ENCODE measurements at regions not wholly inside any gene's neighbourhood (a gene's known extent, or its start where the extent isn't known, plus 50 kb on each side); places are given as distances from the start of the nearest gene placed in this dataset.
"Not testable (repeated sequence)": the region's sequence is repeated elsewhere in the genome, so short reads cannot be mapped to it uniquely, and the experiment has no call there.

- H3K4me1 Mint-ChIP-seq = no peaks in the 10 kb centered on the region
Measured at GRCh38 chr7:82594665-82595064, 151.1 kb upstream of the CACNA2D1 start.

GRCh38 chr7:82593780-82594179 lies 150.2 kb upstream of the CACNA2D1 start:
- H3K27ac ChIP-seq (ENCODE audit: low read depth, low read length) = no peak overlapping the region
- H3K4me3 ChIP-seq (ENCODE audit: low read length in 2 of 2) = no peak overlapping the region
- Mint-ChIP-seq H3K27me3 (no peaks in the 10 kb centered on the region), H3K36me3 (no peaks in the 10 kb centered on the region), H3K27ac (no peak overlapping the region), H3K4me1 (no peaks in the 10 kb centered on the region), H3K9me3 (peaks cover 0 to 3% (median 0%) of the 10 kb centered on the region in 8 donors), H3K4me3 (no peak overlapping the region)
- intact Hi-C loops (cut with micrococcal nuclease) = no loop called here
- H3K4me1 ChIP-seq (ENCODE audit: insufficient read depth, low read length) = no peaks in the 10 kb centered on the region
- H3K27me3 ChIP-seq (ENCODE audit: insufficient read depth, low read length) = no peaks in the 10 kb centered on the region
- H3K36me3 ChIP-seq (ENCODE audit: insufficient read depth, low read length) = no peaks in the 10 kb centered on the region
- no peaks in the 10 kb centered on the region for H3K9me3 ChIP-seq (ENCODE audit: control insufficient read depth in 1 of 2, low read length in 2 of 2)
- DNase-seq = no peak
- CTCF ChIA-PET (ENCODE audit: partially characterized antibody) = no interaction called here
- POLR2A ChIA-PET (ENCODE audit: partially characterized antibody) = no interaction called here

More at GRCh38 chr7:82594665-82595064, 151.1 kb upstream of the CACNA2D1 start:
- Mint-ChIP-seq H3K9me3 (peaks cover 0 to 3% (median 0%) of the 10 kb centered on the region in 8 donors), H3K27ac (no peak overlapping the region), H3K36me3 (no peaks in the 10 kb centered on the region), H3K27me3 (no peaks in the 10 kb centered on the region), H3K4me3 (no peak overlapping the region)
- Histone ChIP-seq H3K4me1 (ENCODE audit: insufficient read depth, low read length) (no peaks in the 10 kb centered on the region), H3K36me3 (ENCODE audit: insufficient read depth, low read length) (no peaks in the 10 kb centered on the region), H3K27ac (ENCODE audit: low read depth, low read length) (no peak overlapping the region), H3K4me3 (ENCODE audit: low read length in 2 of 2) (no peak overlapping the region), H3K27me3 (ENCODE audit: insufficient read depth, low read length) (no peaks in the 10 kb centered on the region), H3K9me3 (ENCODE audit: control insufficient read depth in 1 of 2, low read length in 2 of 2) (no peaks in the 10 kb centered on the region)
- ChIA-PET POLR2A (ENCODE audit: partially characterized antibody) (no interaction called here), CTCF (ENCODE audit: partially characterized antibody) (no interaction called here)
- intact Hi-C loops (cut with micrococcal nuclease) = no loop called here
- DNase-seq = no peak

GRCh38 chr7:82592416-82592815 lies 148.8 kb upstream of the CACNA2D1 start:
- no peaks in the 10 kb centered on the region for H3K4me1 Mint-ChIP-seq
- DNase-seq = no peak
- Histone ChIP-seq H3K9me3 (ENCODE audit: control insufficient read depth in 1 of 2, low read length in 2 of 2) (no peaks in the 10 kb centered on the region), H3K4me1 (ENCODE audit: insufficient read depth, low read length) (no peaks in the 10 kb centered on the region), H3K27ac (ENCODE audit: low read depth, low read length) (no peak overlapping the region), H3K36me3 (ENCODE audit: insufficient read depth, low read length) (no peaks in the 10 kb centered on the region), H3K27me3 (ENCODE audit: insufficient read depth, low read length) (no peaks in the 10 kb centered on the region), H3K4me3 (ENCODE audit: low read length in 2 of 2) (no peak overlapping the region)
- no peaks in the 10 kb centered on the region for H3K27me3 Mint-ChIP-seq
- ChIA-PET CTCF (ENCODE audit: partially characterized antibody) (no interaction called here), POLR2A (ENCODE audit: partially characterized antibody) (no interaction called here)
- H3K9me3 Mint-ChIP-seq = peaks cover 0 to 3% (median 0%) of the 10 kb centered on the region in 8 donors
- H3K27ac Mint-ChIP-seq = no peak overlapping the region
- H3K4me3 Mint-ChIP-seq = no peak overlapping the region
- intact Hi-C loops (cut with micrococcal nuclease) = no loop called here
- no peaks in the 10 kb centered on the region for H3K36me3 Mint-ChIP-seq

- POLR2A ChIA-PET (ENCODE audit: partially characterized antibody) = no interaction called here
- Mint-ChIP-seq H3K36me3 (no peaks in the 10 kb centered on the region), H3K4me3 (no peak overlapping the region), H3K9me3 (peaks cover 0 to 7% (median 3%) of the 10 kb centered on the region in 8 donors), H3K4me1 (no peaks in the 10 kb centered on the region), H3K27me3 (no peaks in the 10 kb centered on the region), H3K27ac (no peak overlapping the region)
- H3K27ac ChIP-seq (ENCODE audit: low read depth, low read length) = no peak overlapping the region
- intact Hi-C loops (cut with micrococcal nuclease) = loop anchor here (10.0 kb wide), 1 partner anchor 146 kb away; no protein-coding TSS in a partner anchor
- H3K4me1 ChIP-seq (ENCODE audit: insufficient read depth, low read length) = no peaks in the 10 kb centered on the region
- DNase-seq = no peak
- CTCF ChIA-PET (ENCODE audit: partially characterized antibody) = no interaction called here
- no peaks in the 10 kb centered on the region for H3K36me3 ChIP-seq (ENCODE audit: insufficient read depth, low read length)
- H3K27me3 ChIP-seq (ENCODE audit: insufficient read depth, low read length) = no peaks in the 10 kb centered on the region
- H3K9me3 ChIP-seq (ENCODE audit: control insufficient read depth in 1 of 2, low read length in 2 of 2) = no peaks in the 10 kb centered on the region
- H3K4me3 ChIP-seq (ENCODE audit: low read length in 2 of 2) = no peak overlapping the region
Measured at GRCh38 chr7:82579047-82579446, 135.5 kb upstream of the CACNA2D1 start.

GRCh38 chr7:82578430-82578829 lies 134.9 kb upstream of the CACNA2D1 start:
- Histone ChIP-seq H3K27me3 (ENCODE audit: insufficient read depth, low read length) (no peaks in the 10 kb centered on the region), H3K4me3 (ENCODE audit: low read length in 2 of 2) (no peak overlapping the region), H3K27ac (ENCODE audit: low read depth, low read length) (no peak overlapping the region), H3K36me3 (ENCODE audit: insufficient read depth, low read length) (no peaks in the 10 kb centered on the region), H3K9me3 (ENCODE audit: control insufficient read depth in 1 of 2, low read length in 2 of 2) (no peaks in the 10 kb centered on the region), H3K4me1 (ENCODE audit: insufficient read depth, low read length) (no peaks in the 10 kb centered on the region)
- intact Hi-C loops (cut with micrococcal nuclease) = loop anchor here (10.0 kb wide), 1 partner anchor 146 kb away; no protein-coding TSS in a partner anchor
- H3K27ac Mint-ChIP-seq = no peak overlapping the region
- H3K9me3 Mint-ChIP-seq = peaks cover 0 to 7% (median 3%) of the 10 kb centered on the region in 8 donors
- POLR2A ChIA-PET (ENCODE audit: partially characterized antibody) = no interaction called here
- no peaks in the 10 kb centered on the region for H3K36me3 Mint-ChIP-seq
- no peaks in the 10 kb centered on the region for H3K4me1 Mint-ChIP-seq
- no peak for DNase-seq
- H3K4me3 Mint-ChIP-seq = no peak overlapping the region
- no peaks in the 10 kb centered on the region for H3K27me3 Mint-ChIP-seq
- CTCF ChIA-PET (ENCODE audit: partially characterized antibody) = no interaction called here

GRCh38 chr7:82572195-82572880 lies 128.8 kb upstream of the CACNA2D1 start:
- Histone ChIP-seq H3K4me1 (ENCODE audit: insufficient read depth, low read length) (no peaks in the 10 kb centered on the region), H3K36me3 (ENCODE audit: insufficient read depth, low read length) (no peaks in the 10 kb centered on the region), H3K9me3 (ENCODE audit: control insufficient read depth in 1 of 2, low read length in 2 of 2) (no peaks in the 10 kb centered on the region), H3K27me3 (ENCODE audit: insufficient read depth, low read length) (no peaks in the 10 kb centered on the region), H3K4me3 (ENCODE audit: low read length in 2 of 2) (no peak overlapping the region), H3K27ac (ENCODE audit: low read depth, low read length) (no peak overlapping the region)
- POLR2A ChIA-PET (ENCODE audit: partially characterized antibody) = no interaction called here
- Mint-ChIP-seq H3K27ac (no peak overlapping the region), H3K4me1 (peaks cover 0 to 4% (median 0%) of the 10 kb centered on the region in 4 donors), H3K4me3 (no peak overlapping the region), H3K9me3 (peaks cover 0 to 6% (median under 1%) of the 10 kb centered on the region in 8 donors), H3K27me3 (no peaks in the 10 kb centered on the region), H3K36me3 (no peaks in the 10 kb centered on the region)
- intact Hi-C loops (cut with micrococcal nuclease) = loop anchor here (2.0 to 10.0 kb wide), 2 partner anchors 152 to 1090 kb away; no protein-coding TSS in a partner anchor
- CTCF ChIA-PET (ENCODE audit: partially characterized antibody) = interaction anchor here (1.6 kb wide), 1 partner anchor 13 kb away, joined by 5 read pairs; no protein-coding TSS in a partner anchor
- DNase-seq = peak; percentile 20 to 47 (median 29)

GRCh38 chr7:82571047-82571446 lies 127.5 kb upstream of the CACNA2D1 start:
- H3K36me3 Mint-ChIP-seq; H3K27ac Mint-ChIP-seq; DNase-seq; POLR2A ChIA-PET (ENCODE audit: partially characterized antibody); H3K9me3 ChIP-seq (ENCODE audit: control insufficient read depth in 1 of 2, low read length in 2 of 2); H3K9me3 Mint-ChIP-seq; H3K4me1 ChIP-seq (ENCODE audit: insufficient read depth, low read length); H3K4me1 Mint-ChIP-seq; H3K36me3 ChIP-seq (ENCODE audit: insufficient read depth, low read length); H3K4me3 Mint-ChIP-seq; H3K27me3 ChIP-seq (ENCODE audit: insufficient read depth, low read length); CTCF ChIA-PET (ENCODE audit: partially characterized antibody); H3K27me3 Mint-ChIP-seq; H3K27ac ChIP-seq (ENCODE audit: low read depth, low read length); H3K4me3 ChIP-seq (ENCODE audit: low read length in 2 of 2): not testable (repeated sequence)
- intact Hi-C loops (cut with micrococcal nuclease) = loop anchor here (10.0 kb wide), 1 partner anchor 154 kb away; no protein-coding TSS in a partner anchor
